ENCODE measurements at regions not wholly inside any gene's neighbourhood (a gene's known extent, or its start where the extent isn't known, plus 50 kb on each side); places are given as distances from the start of the nearest gene placed in this dataset.
A peak's percentile ranks its signal among the peaks of the same experiment; 100 is the strongest.
"Not testable (repeated sequence)": the region's sequence is repeated elsewhere in the genome, so short reads cannot be mapped to it uniquely, and the experiment has no call there.

DNA sequence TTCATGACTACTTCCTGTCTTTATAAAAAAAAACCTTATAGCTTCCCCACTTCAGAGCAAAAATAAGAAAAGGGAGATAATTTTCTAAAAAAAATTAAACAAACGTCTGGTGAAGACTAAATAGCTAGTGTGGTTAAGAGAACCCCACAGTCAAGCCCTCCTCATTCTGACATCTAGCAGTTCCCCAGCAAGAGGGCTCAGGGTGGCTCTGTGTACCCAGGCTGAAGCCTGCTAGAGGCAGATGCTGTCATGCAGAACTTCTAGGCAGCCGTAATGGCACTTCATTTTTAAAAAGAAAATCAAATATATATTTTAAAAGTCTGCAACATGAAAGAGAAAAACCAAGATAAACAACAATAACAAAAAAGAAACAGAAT lies 223.1 kb upstream of the KLF14 start:
- 44 to 61% methylated on average over 2 of the region's 2 CpGs for WGBS, 2 donors
- Histone ChIP-seq H3K4me1 (peaks cover 0 to 95% (median 49%) of the 10 kb centered on the region in 4 donors), H3K4me3 (no peak overlapping the region), H3K27ac (peak overlapping the region in 3 of 4 donors; percentile 50 to 78 (median 59)), H3K27me3 (no peaks in the 10 kb centered on the region), H3K36me3 (peaks cover 0 to 31% (median 0%) of the 10 kb centered on the region in 3 donors), H3K9me3 (no peaks in the 10 kb centered on the region)
- no peak for TF ChIP-seq EP300 (IDR thresholded peaks at IDR 0.05)
- TF ChIP-seq POLR2A (IDR thresholded peaks at IDR 0.05): no peak
- TF ChIP-seq, protein P1, sequence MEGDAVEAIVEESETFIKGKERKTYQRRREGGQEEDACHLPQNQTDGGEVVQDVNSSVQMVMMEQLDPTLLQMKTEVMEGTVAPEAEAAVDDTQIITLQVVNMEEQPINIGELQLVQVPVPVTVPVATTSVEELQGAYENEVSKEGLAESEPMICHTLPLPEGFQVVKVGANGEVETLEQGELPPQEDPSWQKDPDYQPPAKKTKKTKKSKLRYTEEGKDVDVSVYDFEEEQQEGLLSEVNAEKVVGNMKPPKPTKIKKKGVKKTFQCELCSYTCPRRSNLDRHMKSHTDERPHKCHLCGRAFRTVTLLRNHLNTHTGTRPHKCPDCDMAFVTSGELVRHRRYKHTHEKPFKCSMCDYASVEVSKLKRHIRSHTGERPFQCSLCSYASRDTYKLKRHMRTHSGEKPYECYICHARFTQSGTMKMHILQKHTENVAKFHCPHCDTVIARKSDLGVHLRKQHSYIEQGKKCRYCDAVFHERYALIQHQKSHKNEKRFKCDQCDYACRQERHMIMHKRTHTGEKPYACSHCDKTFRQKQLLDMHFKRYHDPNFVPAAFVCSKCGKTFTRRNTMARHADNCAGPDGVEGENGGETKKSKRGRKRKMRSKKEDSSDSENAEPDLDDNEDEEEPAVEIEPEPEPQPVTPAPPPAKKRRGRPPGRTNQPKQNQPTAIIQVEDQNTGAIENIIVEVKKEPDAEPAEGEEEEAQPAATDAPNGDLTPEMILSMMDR (IDR thresholded peaks at IDR 0.05): no peak
- DNase-seq (ENCODE audit: low spot score in 2 of 2): no peak

DNA sequence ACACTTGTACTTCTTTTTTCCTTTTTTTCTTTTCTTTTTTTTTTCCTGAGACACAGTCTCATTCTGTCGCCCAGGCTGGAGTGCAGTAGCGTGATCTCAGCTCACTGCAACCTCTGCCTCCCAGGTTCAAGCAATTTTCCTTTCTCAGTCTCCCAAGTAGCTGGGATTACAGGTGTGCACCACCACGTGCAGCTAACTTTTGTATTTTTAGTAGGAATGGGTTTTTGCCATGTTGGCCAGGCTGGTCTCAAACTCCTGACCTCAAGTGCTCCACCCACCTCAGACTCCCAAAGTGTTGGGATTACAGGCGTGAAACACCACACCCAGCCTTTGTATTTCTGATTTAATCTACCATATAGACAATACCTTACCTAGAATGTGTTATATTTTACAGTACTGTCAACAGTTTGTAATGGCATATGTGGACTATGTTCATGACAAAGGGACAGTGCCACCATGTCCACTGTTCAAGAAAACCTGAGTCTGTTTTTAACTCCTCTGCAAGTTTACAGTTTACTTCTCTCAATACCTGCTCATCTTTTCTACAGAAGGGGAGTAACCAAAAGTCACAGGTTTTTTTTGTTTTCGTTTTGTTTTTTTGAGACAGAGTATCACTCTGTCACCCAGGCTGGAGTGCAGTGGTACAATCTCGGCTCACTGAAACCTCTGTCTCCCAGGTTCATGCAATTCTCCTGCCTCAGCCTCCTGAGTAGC lies 223.9 kb upstream of the KLF14 start:
- Histone ChIP-seq H3K27ac (peak overlapping the region in 1 of 4 donors; percentile 78), H3K4me1 (peaks cover 0 to 95% (median 48%) of the 10 kb centered on the region in 4 donors), H3K36me3 (peaks cover 0 to 26% (median 0%) of the 10 kb centered on the region in 3 donors)
- H3K4me3 ChIP-seq; DNase-seq (ENCODE audit: low spot score in 2 of 2); H3K9me3 ChIP-seq; H3K27me3 ChIP-seq: not testable (repeated sequence)
- 91 to 92% methylated on average over 6 of the region's 6 CpGs for WGBS, 2 donors

DNA sequence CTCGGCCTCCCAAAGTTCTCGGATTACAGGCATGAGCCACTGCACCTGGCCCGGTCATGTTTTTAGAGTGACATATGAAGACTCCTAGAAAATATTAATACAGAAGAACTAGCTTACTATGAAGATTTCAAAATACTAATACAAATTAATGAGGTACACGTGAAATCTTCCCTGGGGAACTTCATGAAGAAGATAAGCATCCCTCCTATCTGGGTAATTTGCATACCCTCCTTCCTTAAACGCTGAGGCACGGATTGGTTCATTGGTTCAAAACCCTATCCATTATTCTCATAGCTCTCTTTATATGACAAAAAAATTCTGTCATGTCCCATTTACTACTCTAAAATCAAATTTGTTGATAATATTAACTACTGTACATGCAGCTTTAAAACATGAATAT lies 224.8 kb upstream of the KLF14 start:
- H3K36me3 ChIP-seq: peaks cover 0 to 26% (median 0%) of the 10 kb centered on the region in 3 donors
- no peak for DNase-seq (ENCODE audit: low spot score in 2 of 2)
- no peaks in the 10 kb centered on the region for H3K27me3 ChIP-seq
- H3K9me3 ChIP-seq: no peaks in the 10 kb centered on the region
- no peak overlapping the region for H3K4me3 ChIP-seq
- peak overlapping the region in 1 of 4 donors; percentile 78 for H3K27ac ChIP-seq
- WGBS, 2 donors: 73 to 84% methylated on average over 6 of the region's 6 CpGs
- H3K4me1 ChIP-seq: peaks cover 0 to 97% (median 45%) of the 10 kb centered on the region in 4 donors
- TF ChIP-seq EP300 (IDR thresholded peaks at IDR 0.05): no peak
- TF ChIP-seq, protein P1 (IDR thresholded peaks at IDR 0.05): no peak
- no peak for TF ChIP-seq POLR2A (IDR thresholded peaks at IDR 0.05)

DNA sequence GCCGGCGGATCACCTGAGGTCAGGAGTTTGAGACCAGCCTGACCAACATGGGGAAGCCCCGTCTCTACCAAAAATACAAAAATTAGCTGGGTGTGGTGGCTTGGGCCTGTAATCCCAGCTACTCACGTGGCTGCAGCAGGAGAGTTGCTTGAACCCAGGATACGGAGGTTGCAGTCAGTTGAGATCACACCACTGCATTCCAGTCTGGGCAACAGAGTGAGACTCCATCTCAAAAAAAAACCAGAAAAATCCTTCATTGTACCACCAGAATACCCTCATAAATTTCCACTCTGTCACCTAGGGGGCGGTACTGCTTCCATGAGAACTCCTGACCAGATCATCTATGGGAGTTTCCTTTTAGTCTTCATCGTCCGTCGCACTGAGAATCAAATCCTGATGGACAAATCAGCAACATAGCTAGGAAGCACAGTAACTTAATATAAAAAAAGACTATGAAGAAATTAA lies 225.8 kb upstream of the KLF14 start:
- Histone ChIP-seq H3K36me3 (peaks cover 0 to 24% (median 0%) of the 10 kb centered on the region in 3 donors), H3K27me3 (no peaks in the 10 kb centered on the region), H3K27ac (peak overlapping the region in 3 of 4 donors; percentile 48 to 78 (median 61)), H3K4me1 (peaks cover 0 to 92% (median 45%) of the 10 kb centered on the region in 4 donors), H3K9me3 (no peaks in the 10 kb centered on the region), H3K4me3 (no peak overlapping the region)
- no peak for DNase-seq (ENCODE audit: low spot score in 2 of 2)
- 82 to 84% methylated on average over 9 of the region's 9 CpGs for WGBS, 2 donors
- TF ChIP-seq POLR2A (IDR thresholded peaks at IDR 0.05): no peak
- TF ChIP-seq, protein P1 (IDR thresholded peaks at IDR 0.05): peak in 3 of 5 experiments; percentile 14 to 28 (median 25)

DNA sequence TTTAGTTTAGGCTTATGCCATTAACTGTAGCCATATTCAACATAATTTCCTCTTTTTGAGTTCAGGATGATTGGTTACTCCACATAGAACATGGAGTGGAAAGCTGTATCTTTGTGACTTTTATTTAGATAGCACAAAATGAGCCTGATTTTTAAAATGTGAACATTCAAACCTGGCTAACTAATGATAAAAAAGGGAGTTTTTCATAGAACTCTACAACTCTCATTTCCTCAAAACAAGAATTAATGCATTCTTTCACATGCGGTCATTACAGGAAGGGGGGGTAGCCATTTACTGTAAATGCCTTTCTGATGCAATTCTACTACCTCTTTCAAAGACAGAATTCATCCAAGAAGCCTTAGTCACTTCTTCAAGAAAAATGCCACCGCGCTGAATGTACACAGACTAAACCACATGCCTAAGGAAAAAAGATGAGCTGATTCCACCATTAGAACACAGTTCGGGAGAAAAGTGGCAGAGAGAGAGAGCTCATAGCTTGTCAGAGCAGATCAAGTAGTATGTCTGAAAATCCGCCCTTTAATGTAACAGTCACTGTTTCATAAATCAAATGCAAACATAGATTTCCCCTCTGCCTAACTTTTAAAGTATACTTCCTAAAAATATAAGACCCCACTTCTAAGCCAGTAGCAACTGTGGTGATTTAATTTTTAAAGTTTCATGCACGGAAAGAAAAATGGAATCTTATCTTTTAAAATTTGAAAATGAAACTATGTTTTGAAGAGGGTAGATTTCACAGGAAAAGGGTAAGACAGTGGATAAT lies 226.4 kb upstream of the KLF14 start:
- Histone ChIP-seq H3K4me3 (peak overlapping the region in 1 of 4 donors; percentile 7), H3K27me3 (no peaks in the 10 kb centered on the region), H3K36me3 (peaks cover 0 to 22% (median 0%) of the 10 kb centered on the region in 3 donors), H3K4me1 (peaks cover 0 to 85% (median 45%) of the 10 kb centered on the region in 4 donors), H3K9me3 (no peaks in the 10 kb centered on the region), H3K27ac (peak overlapping the region in 3 of 4 donors; percentile 48 to 78 (median 61))
- TF ChIP-seq POLR2A (IDR thresholded peaks at IDR 0.05): no peak
- TF ChIP-seq EP300 (IDR thresholded peaks at IDR 0.05): peak in 1 of 2 donors; percentile 59
- TF ChIP-seq, protein P1 (IDR thresholded peaks at IDR 0.05): no peak
- no peak for DNase-seq (ENCODE audit: low spot score in 2 of 2)
- 38 to 40% methylated on average over 6 of the region's 6 CpGs for WGBS, 2 donors

All from tibial nerve (tissue), 4 donors.